Gastrocnemius medialis (tissue), 4 donors: ENCODE measurements at regions not wholly inside any gene's neighbourhood (a gene's known extent, or its start where the extent isn't known, plus 50 kb on each side); places are given as distances from the start of the nearest gene placed in this dataset.

ENCODE experiments used
- ATAC-seq, 2 donors: fragments of 150-250 bp; one replicate each; pipeline ENCODE4 v1.9.1; 2016
- DNase-seq, 2 donors: peaks; one replicate each; pipeline ENCODE4 v3.0.0-alpha.2; 2019
- H3K27ac ChIP-seq, 4 donors: fragments of 200-600 bp; sonication (generic); 1 replicate in 1 of 4; 2 replicates in 3 of 4; pipeline ENCODE4 v1.5.1; 2016 to 2018; ENCODE audit warnings: mild to moderate bottlenecking in 2 of 4, moderate library complexity in 1 of 4
- H3K27me3 ChIP-seq, 3 donors: fragments of 200-600 bp; sonication (generic) in 2 of 3; 1 replicate in 1 of 3; 2 replicates in 2 of 3; pipeline versions ENCODE4 v1.5.1 to v1.6.0; 2016 to 2019; ENCODE audit warnings: mild to moderate bottlenecking in 1 of 3, moderate library complexity in 1 of 3
- H3K36me3 ChIP-seq, 2 donors: fragments of 200-600 bp; sonication (generic) in 1 of 2; one replicate each; pipeline ENCODE4 v1.5.1; 2017 to 2018
- H3K4me1 ChIP-seq, 2 donors: fragments of 200-600 bp; sonication (generic) in 1 of 2; one replicate each; pipeline ENCODE4 v1.5.1; 2016 to 2017; ENCODE audit warnings: mild to moderate bottlenecking in 2 of 2
- H3K4me3 ChIP-seq, 4 donors: fragments of 200-600 bp; sonication (generic) in 3 of 4; 1 replicate in 1 of 4; 2 replicates in 3 of 4; pipeline ENCODE4 v1.5.1; 2016 to 2019; ENCODE audit warnings: mild to moderate bottlenecking in 2 of 4
- H3K9me3 ChIP-seq, 3 donors: fragments of 200-600 bp; sonication (generic) in 2 of 3; 1 replicate in 1 of 3; 2 replicates in 2 of 3; pipeline ENCODE4 v1.5.1; 2016 to 2019
- POLR2A ChIP-seq, 2 donors: fragments of 450-650 bp; IDR thresholded peaks; one replicate each; pipeline ENCODE4 v1.6.1; 2017; ENCODE audit warnings: antibody characterized with exemption in 2 of 2, mild to moderate bottlenecking in 2 of 2, moderate library complexity in 2 of 2
- in situ Hi-C, 4 donors: fragments of 200-750 bp; cut with MboI; loops; one replicate each; pipeline versions ENCODE4 v1.15.0 to v1.8.0; 2017; ENCODE audit warnings: low sequenced_read_pairs in 4 of 4
- intact Hi-C: fragments of 100-400 bp; cut with DNase I; formaldehyde crosslinking; loops from one replicate; pipeline ENCODE4 v1.15.1; 2023; ENCODE audit warnings: low total_unique reads
- TF ChIP-seq, protein P1 (sequence below), 5 experiments: fragments of 450-650 bp in 3 of 5; fragments of 200-600 bp in 2 of 5; sonication (generic) in 2 of 5; IDR thresholded peaks in 4 of 5; conservative IDR thresholded peaks in 1 of 5; 1 replicate in 4 of 5; 2 replicates in 1 of 5; pipeline ENCODE4 v1.5.1; 2016 to 2019; ENCODE audit warnings: antibody characterized with exemption in 5 of 5, mild to moderate bottlenecking in 3 of 5, moderate library complexity in 3 of 5

DNA sequence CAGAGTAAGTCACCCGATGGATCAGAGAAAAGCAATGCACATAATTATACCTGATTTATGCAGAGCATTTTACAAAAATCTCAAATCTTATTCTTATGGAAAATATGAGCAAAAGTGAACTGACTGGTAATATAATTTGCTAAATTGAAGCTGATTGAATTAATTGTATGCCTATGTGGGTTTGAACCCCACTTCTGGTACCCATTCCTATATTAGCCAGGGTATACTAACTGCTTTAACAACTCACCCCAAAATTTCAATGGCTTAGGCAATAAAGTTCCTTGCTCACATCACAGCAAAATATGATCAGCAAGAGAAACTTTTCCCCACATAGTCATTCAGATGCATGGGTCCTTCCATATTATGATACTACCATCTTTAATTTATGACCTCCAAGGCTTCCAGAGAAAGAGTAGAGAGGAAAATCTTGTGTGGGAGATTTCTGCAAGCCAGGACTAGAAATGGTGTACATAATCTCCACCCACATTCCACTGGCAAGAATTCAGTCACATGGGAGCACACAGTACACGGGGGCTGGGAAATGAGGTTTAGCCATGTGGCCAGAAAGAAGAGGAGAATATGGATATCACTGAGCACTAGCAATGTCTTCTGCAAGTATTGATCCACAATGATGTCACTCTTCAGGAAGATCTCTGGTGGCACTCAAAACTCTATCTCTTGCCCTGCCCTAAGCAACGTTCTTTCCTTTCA, 640.7 kb downstream of the BCOR start:
- H3K4me1 ChIP-seq, result no peaks in the 10 kb centered on the region
- intact Hi-C loops, result no loop called here
- H3K4me3 ChIP-seq, result no peak overlapping the region
- no peak for ATAC-seq
- H3K27ac ChIP-seq, result no peak overlapping the region
- no peaks in the 10 kb centered on the region for H3K27me3 ChIP-seq
- TF ChIP-seq POLR2A (IDR thresholded peaks at IDR 0.05), result no peak
- TF ChIP-seq, protein P1, sequence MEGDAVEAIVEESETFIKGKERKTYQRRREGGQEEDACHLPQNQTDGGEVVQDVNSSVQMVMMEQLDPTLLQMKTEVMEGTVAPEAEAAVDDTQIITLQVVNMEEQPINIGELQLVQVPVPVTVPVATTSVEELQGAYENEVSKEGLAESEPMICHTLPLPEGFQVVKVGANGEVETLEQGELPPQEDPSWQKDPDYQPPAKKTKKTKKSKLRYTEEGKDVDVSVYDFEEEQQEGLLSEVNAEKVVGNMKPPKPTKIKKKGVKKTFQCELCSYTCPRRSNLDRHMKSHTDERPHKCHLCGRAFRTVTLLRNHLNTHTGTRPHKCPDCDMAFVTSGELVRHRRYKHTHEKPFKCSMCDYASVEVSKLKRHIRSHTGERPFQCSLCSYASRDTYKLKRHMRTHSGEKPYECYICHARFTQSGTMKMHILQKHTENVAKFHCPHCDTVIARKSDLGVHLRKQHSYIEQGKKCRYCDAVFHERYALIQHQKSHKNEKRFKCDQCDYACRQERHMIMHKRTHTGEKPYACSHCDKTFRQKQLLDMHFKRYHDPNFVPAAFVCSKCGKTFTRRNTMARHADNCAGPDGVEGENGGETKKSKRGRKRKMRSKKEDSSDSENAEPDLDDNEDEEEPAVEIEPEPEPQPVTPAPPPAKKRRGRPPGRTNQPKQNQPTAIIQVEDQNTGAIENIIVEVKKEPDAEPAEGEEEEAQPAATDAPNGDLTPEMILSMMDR (IDR thresholded peaks at IDR 0.05 in 4 of 5, conservative IDR thresholded peaks at IDR 0.05 in 1 of 5), result no peak
- in situ Hi-C loops, result no loop called here
- no peaks in the 10 kb centered on the region for H3K9me3 ChIP-seq
- DNase-seq, result no peak
- H3K36me3 ChIP-seq, result no peaks in the 10 kb centered on the region

DNA sequence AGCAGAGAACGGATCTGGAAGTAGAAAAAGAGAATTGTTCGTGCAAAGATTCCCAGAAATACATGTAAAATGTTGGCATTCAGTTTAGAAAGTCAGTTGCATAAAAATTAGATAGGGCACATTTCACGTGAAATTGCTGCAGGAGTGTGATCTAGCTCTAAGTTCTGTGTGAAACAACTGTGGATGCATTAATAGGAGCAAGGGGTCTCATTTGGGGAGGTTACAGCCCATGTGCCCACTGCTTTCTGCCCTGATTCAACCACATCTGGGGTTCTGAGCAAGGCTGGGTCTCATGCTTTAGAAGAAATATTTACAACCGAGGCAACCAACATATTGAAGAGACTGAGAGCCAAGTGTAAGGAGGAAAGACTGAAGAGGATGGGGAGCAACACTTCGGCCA, 639.0 kb downstream of the BCOR start:
- TF ChIP-seq POLR2A (IDR thresholded peaks at IDR 0.05), result no peak
- TF ChIP-seq, protein P1 (IDR thresholded peaks at IDR 0.05 in 4 of 5, conservative IDR thresholded peaks at IDR 0.05 in 1 of 5), result no peak
- ATAC-seq (no peak), DNase-seq (no peak)
- H3K27ac ChIP-seq, result no peak overlapping the region
- no peaks in the 10 kb centered on the region for H3K27me3 ChIP-seq
- no peaks in the 10 kb centered on the region for H3K4me1 ChIP-seq
- in situ Hi-C loops, result no loop called here
- no peak overlapping the region for H3K4me3 ChIP-seq
- intact Hi-C loops, result no loop called here
- H3K36me3 ChIP-seq, result no peaks in the 10 kb centered on the region
- no peaks in the 10 kb centered on the region for H3K9me3 ChIP-seq

DNA sequence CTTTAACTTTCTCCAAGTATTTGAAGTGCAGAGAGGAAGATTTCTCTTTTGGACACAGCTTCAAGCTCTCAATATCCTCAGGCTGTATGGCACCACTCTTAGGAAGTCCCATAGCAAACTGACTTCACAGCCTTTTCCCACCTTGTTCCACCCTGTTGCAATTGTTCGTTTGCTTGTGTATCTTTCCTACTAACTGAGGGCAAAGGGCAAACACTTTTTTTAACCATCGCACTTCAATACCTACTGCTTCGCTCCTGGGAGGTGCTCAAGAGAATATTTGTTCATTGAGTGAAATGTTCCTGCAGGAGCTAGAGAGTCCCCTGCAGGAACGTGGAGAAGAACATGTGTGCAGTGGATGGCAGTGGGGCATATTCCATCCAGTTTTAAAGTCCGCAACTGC, 638.6 kb downstream of the BCOR start:
- in situ Hi-C loops (no loop called here), intact Hi-C loops (no loop called here)
- H3K27me3 ChIP-seq, result no peaks in the 10 kb centered on the region
- no peak overlapping the region for H3K27ac ChIP-seq
- H3K9me3 ChIP-seq, result no peaks in the 10 kb centered on the region
- ATAC-seq (no peak), DNase-seq (no peak)
- TF ChIP-seq POLR2A (IDR thresholded peaks at IDR 0.05), result no peak
- TF ChIP-seq, protein P1 (IDR thresholded peaks at IDR 0.05 in 4 of 5, conservative IDR thresholded peaks at IDR 0.05 in 1 of 5), result no peak
- no peaks in the 10 kb centered on the region for H3K36me3 ChIP-seq
- H3K4me1 ChIP-seq, result no peaks in the 10 kb centered on the region
- H3K4me3 ChIP-seq, result no peak overlapping the region

DNA sequence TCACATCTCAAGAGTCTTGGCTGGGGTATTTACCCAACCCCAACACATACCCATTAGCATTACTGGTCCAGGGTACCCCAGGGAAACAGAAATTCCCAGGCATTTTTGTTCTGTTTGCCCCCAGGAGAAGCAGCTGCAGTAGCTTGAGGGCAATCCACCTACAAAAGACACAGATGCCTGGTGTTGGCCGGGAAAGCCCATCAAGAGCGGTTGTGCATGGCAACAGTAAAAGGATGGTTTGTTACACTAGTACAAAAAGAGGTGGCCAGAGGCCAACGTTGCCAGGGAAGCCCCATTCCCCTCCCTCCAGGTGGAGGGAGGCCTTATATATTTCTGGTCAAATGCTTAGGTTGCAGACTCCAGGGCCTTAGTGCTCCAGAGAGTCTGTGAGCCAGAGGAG, 637.8 kb downstream of the BCOR start:
- intact Hi-C loops, result no loop called here
- in situ Hi-C loops, result no loop called here
- TF ChIP-seq POLR2A (IDR thresholded peaks at IDR 0.05), result no peak
- TF ChIP-seq, protein P1 (IDR thresholded peaks at IDR 0.05 in 4 of 5, conservative IDR thresholded peaks at IDR 0.05 in 1 of 5), result no peak
- no peak for DNase-seq
- Histone ChIP-seq H3K36me3 (no peaks in the 10 kb centered on the region), H3K9me3 (no peaks in the 10 kb centered on the region), H3K4me1 (no peaks in the 10 kb centered on the region), H3K27ac (no peak overlapping the region), H3K27me3 (no peaks in the 10 kb centered on the region), H3K4me3 (no peak overlapping the region)
- no peak for ATAC-seq

DNA sequence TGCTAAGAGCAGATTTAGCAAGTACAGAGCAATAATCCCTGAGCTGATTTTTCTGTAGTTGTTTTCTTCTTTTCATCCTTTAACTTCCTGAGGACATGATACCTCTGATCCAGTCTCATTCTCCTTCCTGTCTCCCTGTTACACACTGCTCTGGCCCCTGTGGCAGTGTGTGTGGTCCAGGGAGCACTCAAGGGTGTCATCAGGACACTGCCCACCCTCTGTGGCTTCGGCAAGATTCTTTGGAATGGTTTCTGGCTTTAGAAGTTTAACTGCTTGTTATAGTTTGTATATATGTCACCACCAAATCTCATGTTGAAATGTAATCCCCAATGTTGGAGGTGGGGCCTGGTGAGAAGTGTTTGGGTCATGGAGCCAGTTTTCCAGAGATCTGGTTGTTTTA, 637.3 kb downstream of the BCOR start:
- no peaks in the 10 kb centered on the region for H3K9me3 ChIP-seq
- ATAC-seq (no peak), DNase-seq (no peak)
- H3K36me3 ChIP-seq, result no peaks in the 10 kb centered on the region
- H3K4me3 ChIP-seq, result no peak overlapping the region
- in situ Hi-C loops (no loop called here), intact Hi-C loops (no loop called here)
- no peaks in the 10 kb centered on the region for H3K27me3 ChIP-seq
- no peaks in the 10 kb centered on the region for H3K4me1 ChIP-seq
- H3K27ac ChIP-seq, result no peak overlapping the region
- TF ChIP-seq, protein P1 (IDR thresholded peaks at IDR 0.05 in 4 of 5, conservative IDR thresholded peaks at IDR 0.05 in 1 of 5), result no peak
- no peak for TF ChIP-seq POLR2A (IDR thresholded peaks at IDR 0.05)
